Prostate gland (tissue), 2 donors: ENCODE measurements at regions not wholly inside any gene's neighbourhood (a gene's known extent, or its start where the extent isn't known, plus 50 kb on each side); places are given as distances from the start of the nearest gene placed in this dataset.

Experiments used
- POLR2A ChIP-seq: fragments of 450-650 bp; IDR thresholded peaks from one replicate; pipeline ENCODE4 v1.6.1; 2016; ENCODE audit warnings: antibody characterized with exemption, mild to moderate bottlenecking
- TF ChIP-seq, protein P1 (sequence below), 4 experiments: fragments of 200-600 bp in 2 of 4; fragments of 450-650 bp in 2 of 4; sonication (generic) in 2 of 4; IDR thresholded peaks; 1 replicate in 3 of 4; 2 replicates in 1 of 4; pipeline ENCODE4 v1.5.1; 2016 to 2019; ENCODE audit warnings: antibody characterized with exemption in 4 of 4, mild to moderate bottlenecking in 2 of 4, moderate library complexity in 2 of 4

DNA sequence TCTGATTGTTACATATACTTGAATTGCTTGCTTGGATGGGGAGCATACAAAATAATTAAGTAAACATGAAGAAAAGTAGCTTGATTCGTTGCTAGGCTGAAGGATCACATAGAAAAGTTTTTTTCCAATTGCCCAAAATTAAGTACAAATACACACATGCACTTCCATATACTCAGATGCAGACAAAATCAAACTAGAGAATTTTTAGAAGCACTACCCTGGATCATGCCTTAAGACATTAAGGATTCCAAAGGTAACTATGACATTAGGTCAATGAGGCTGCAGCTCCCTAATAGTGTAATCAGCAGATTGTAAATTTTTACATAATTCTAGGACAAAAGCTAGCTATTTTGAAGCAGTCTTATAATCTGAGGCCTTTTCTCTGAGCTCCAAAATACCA is 216.9 kb upstream of the TMEM161B start:
- TF ChIP-seq, protein P1, sequence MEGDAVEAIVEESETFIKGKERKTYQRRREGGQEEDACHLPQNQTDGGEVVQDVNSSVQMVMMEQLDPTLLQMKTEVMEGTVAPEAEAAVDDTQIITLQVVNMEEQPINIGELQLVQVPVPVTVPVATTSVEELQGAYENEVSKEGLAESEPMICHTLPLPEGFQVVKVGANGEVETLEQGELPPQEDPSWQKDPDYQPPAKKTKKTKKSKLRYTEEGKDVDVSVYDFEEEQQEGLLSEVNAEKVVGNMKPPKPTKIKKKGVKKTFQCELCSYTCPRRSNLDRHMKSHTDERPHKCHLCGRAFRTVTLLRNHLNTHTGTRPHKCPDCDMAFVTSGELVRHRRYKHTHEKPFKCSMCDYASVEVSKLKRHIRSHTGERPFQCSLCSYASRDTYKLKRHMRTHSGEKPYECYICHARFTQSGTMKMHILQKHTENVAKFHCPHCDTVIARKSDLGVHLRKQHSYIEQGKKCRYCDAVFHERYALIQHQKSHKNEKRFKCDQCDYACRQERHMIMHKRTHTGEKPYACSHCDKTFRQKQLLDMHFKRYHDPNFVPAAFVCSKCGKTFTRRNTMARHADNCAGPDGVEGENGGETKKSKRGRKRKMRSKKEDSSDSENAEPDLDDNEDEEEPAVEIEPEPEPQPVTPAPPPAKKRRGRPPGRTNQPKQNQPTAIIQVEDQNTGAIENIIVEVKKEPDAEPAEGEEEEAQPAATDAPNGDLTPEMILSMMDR (IDR thresholded peaks at IDR 0.05) = no peak
- TF ChIP-seq POLR2A = no peak
